Heart right ventricle (tissue), 16 donors: ENCODE measurements at regions not wholly inside any gene's neighbourhood (a gene's known extent, or its start where the extent isn't known, plus 50 kb on each side); places are given as distances from the start of the nearest gene placed in this dataset.

ENCODE experiments used
- ATAC-seq, 8 donors: fragments of 200-7000 bp; cut with Tn5 transposase; one replicate each; pipeline ENCODE4 v1.9.1; 2020; ENCODE audit warnings: mild to moderate bottlenecking in 8 of 8, moderate library complexity in 8 of 8, moderate number of reproducible peaks in 1 of 8
- DNase-seq, 2 donors: peaks; one replicate each; pipeline ENCODE4 v3.0.0-alpha.2; 2020
- H3K27ac ChIP-seq, 10 donors: fragments of 200-600 bp; sonication (generic) in 2 of 10; one replicate each; pipeline versions ENCODE4 v1.5.0 to v1.8.0; 2020 to 2022; ENCODE audit warnings: mild to moderate bottlenecking in 3 of 10
- H3K27me3 ChIP-seq, 7 donors: fragments of 200-600 bp; one replicate each; pipeline ENCODE4 v1.8.0; 2021 to 2022; ENCODE audit warnings: mild to moderate bottlenecking in 2 of 7
- H3K36me3 ChIP-seq, 9 donors: fragments of 200-600 bp; sonication (generic) in 1 of 9; one replicate each; pipeline versions ENCODE4 v1.5.0 to v1.8.0; 2020 to 2022; ENCODE audit warnings: mild to moderate bottlenecking in 2 of 9
- H3K4me1 ChIP-seq, 9 donors: fragments of 200-600 bp; sonication (generic) in 1 of 9; one replicate each; pipeline versions ENCODE4 v1.5.0 to v1.8.0; 2020 to 2022; ENCODE audit warnings: mild to moderate bottlenecking in 4 of 9
- H3K4me3 ChIP-seq, 10 donors: fragments of 200-600 bp; sonication (generic) in 2 of 10; one replicate each; pipeline versions ENCODE4 v1.5.0 to v1.8.0; 2020 to 2022; ENCODE audit warnings: mild to moderate bottlenecking in 7 of 10, moderate library complexity in 2 of 10
- H3K9me3 ChIP-seq, 11 donors: fragments of 200-600 bp in 10 of 11; sonication (generic) in 2 of 11; one replicate each; pipeline versions ENCODE4 v1.5.0 to v1.8.0; 2013 to 2022; ENCODE audit warnings: mild to moderate bottlenecking in 2 of 11, control low read depth in 1 of 11, moderate library complexity in 1 of 11
- CTCF ChIP-seq, 9 donors: fragments of 200-600 bp; sonication (generic) in 2 of 9; IDR thresholded peaks; one replicate each; pipeline versions ENCODE4 v1.5.0 to v1.8.0; 2021 to 2022; ENCODE audit warnings: antibody characterized with exemption in 9 of 9, mild to moderate bottlenecking in 5 of 9, moderate library complexity in 1 of 9
- WGBS, 2 donors: extraction: QIAGEN DNeasy Blood & Tissue Kit; methylation state at CpG; one replicate each; pipeline ENCODE4 v1.1.7; 2013; ENCODE audit warnings: inconsistent platforms in 1 of 2; 5-methylcytosine and 5-hydroxymethylcytosine counted together
- intact Hi-C, 10 donors: fragments of 100-400 bp; cut with DNase I; formaldehyde crosslinking; loops; one replicate each; pipeline versions ENCODE4 v1.11.1 to v1.14.2; 2022
- donor health status: Arrhythmogenic right ventricular cardiomyopathy.
- donor health status: ischemic (EF 13 %, LVEDD 7.1; RV severe dilation, severe dysfunction).
- donor health status: healthy with polysubstance abuse.
- donor health status: DM: no; HTN: yes; CAD: no.
- donor health status: DM: no; HTN: no; CAD: no.
- donor health status: ischemic (EF 25% LVEDD 6.9; RV normal size, moderate dysfunction).
- donor health status: ischemic (EF 25% LVEDD 5.7; RV mildly dilated, moderate dysfunction).
- donor health status: healthy.
- donor health status: DM: yes; HTN: yes; CAD: no.
- donor health status: Ischemic cardiomyopathy.
- donor health status: ischemic (EF 35%, LVEDD 5.7; RV mildly dilated, moderate dysfunction).
- donor health status: nonischemic (EF 11% LVEDD 7.7; RV severe dilation, severe dysfunction).
- donor health status: DM: yes; HTN: yes; CAD: no.
- donor health status: PGD.
- donor health status: ischemic (EF 29% LVEDD 5.4; RV normal size, mild dysfunction).
- donor health status: nonischemic (EF 23%, LVEDD 6.1; RV moderate dilation, normal function).

- Histone ChIP-seq H3K27ac (no peak overlapping the region), H3K36me3 (no peaks in the 10 kb centered on the region), H3K9me3 (no peaks in the 10 kb centered on the region), H3K27me3 (no peaks in the 10 kb centered on the region), H3K4me1 (no peaks in the 10 kb centered on the region), H3K4me3 (no peak overlapping the region)
- no peak for ATAC-seq
- intact Hi-C loops, result no loop called here
- no peak for TF ChIP-seq CTCF (IDR thresholded peaks at IDR 0.05)
- WGBS, 2 donors, result 95 to 96% methylated on average over 3 of the region's 3 CpGs
- no peak for DNase-seq
Measured at GRCh38 chr12:77642246-77642645, 188.4 kb upstream of the NAV3 start.

- H3K4me1 ChIP-seq, result no peaks in the 10 kb centered on the region
- no peak for TF ChIP-seq CTCF (IDR thresholded peaks at IDR 0.05)
- H3K27me3 ChIP-seq, result no peaks in the 10 kb centered on the region
- no peak overlapping the region for H3K4me3 ChIP-seq
- H3K9me3 ChIP-seq, result peaks cover 0 to 3% (median 0%) of the 10 kb centered on the region in 11 donors
- no peaks in the 10 kb centered on the region for H3K36me3 ChIP-seq
- ATAC-seq (no peak), DNase-seq (no peak)
- H3K27ac ChIP-seq, result no peak overlapping the region
- intact Hi-C loops, result no loop called here
Measured at GRCh38 chr12:77640356-77640755, 190.3 kb upstream of the NAV3 start.

- no peak overlapping the region for H3K4me3 ChIP-seq
- intact Hi-C loops, result no loop called here
- H3K27ac ChIP-seq, result no peak overlapping the region
- no peaks in the 10 kb centered on the region for H3K4me1 ChIP-seq
- no peaks in the 10 kb centered on the region for H3K27me3 ChIP-seq
- peaks cover 0 to 20% (median 0%) of the 10 kb centered on the region in 11 donors for H3K9me3 ChIP-seq
- no peak for DNase-seq
- 92 to 97% methylated on average over 1 of the region's 1 CpG for WGBS, 2 donors
- H3K36me3 ChIP-seq, result no peaks in the 10 kb centered on the region
- TF ChIP-seq CTCF (IDR thresholded peaks at IDR 0.05), result no peak
- ATAC-seq, result no peak
Measured at GRCh38 chr12:77630790-77631445, 199.8 kb upstream of the NAV3 start.

GRCh38 chr12:77630344-77630743 is 200.3 kb upstream of the NAV3 start:
- no peaks in the 10 kb centered on the region for H3K27me3 ChIP-seq
- 86 to 89% methylated on average over 3 of the region's 3 CpGs for WGBS, 2 donors

More at GRCh38 chr12:77630344-77630743, 200.3 kb upstream of the NAV3 start:
- no peak overlapping the region for H3K4me3 ChIP-seq
- no peak for ATAC-seq
- H3K4me1 ChIP-seq, result no peaks in the 10 kb centered on the region
- H3K27ac ChIP-seq, result no peak overlapping the region
- peaks cover 0 to 21% (median 0%) of the 10 kb centered on the region in 11 donors for H3K9me3 ChIP-seq
- H3K36me3 ChIP-seq, result no peaks in the 10 kb centered on the region
- intact Hi-C loops, result no loop called here
- TF ChIP-seq CTCF (IDR thresholded peaks at IDR 0.05), result no peak
- no peak for DNase-seq
